T1000 (cell line): ENCODE measurements at regions not wholly inside any gene's neighbourhood (a gene's known extent, or its start where the extent isn't known, plus 50 kb on each side); places are given as distances from the start of the nearest gene placed in this dataset.
"Not testable (repeated sequence)": the region's sequence is repeated elsewhere in the genome, so short reads cannot be mapped to it uniquely, and the experiment has no call there.

Experiments used
- DNase-seq: peaks from one replicate; lab custom pipeline; 2025; ENCODE audit warnings: mixed read lengths; lab: John Stamatoyannopoulos, UW

DNA sequence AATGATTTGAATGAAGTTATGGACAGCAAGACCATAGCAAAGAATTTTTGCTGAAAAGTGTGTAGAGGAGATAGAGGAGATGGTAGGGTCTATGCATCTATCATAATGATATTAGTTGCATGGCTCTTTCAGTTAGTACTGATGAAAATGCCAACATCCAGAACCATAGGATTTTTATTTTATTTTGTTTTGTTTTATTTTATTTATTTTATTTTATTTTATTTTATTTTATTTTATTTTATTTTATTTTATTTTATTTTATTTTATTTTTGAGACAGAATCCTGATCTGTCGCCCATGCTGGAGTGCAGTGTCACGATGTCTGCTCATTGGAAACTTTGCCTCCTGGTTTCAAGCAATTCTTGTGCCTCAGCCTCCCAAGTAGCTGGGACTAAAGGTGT lies 1021.1 kb upstream of the ZEB2 start:
- no peak for DNase-seq

DNA sequence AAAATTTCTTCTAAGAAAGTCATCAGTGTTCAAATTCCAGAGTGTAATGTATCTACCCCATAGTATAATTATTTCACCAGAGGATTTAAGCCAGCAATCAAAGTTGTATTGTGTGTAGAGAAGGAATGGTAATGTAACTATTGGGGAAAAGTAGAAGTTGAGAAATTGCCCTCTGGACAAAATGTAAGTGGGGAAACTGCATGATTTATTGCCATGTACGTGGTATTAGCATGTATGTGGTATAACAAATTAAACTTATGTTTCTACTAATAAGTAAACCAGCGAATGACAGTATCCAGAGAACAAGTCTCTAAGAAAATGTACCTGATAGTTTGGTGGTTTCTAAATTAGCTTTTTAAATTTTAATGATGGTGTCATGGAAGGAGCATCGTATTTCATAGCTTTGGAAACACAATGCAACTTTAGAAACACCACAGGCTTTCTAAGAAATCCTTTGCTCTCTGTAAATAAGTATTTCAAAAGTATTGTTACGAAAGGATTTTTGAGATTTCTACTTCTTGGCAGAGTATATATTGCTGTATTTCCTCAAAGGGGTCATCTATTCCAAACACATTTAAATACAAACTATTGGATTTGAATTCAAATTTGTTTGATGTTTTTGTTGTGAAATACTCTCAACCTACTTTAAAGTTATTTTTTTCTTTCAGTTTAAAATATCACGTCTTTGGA lies 1018.9 kb upstream of the ZEB2 start:
- no peak for DNase-seq

DNA sequence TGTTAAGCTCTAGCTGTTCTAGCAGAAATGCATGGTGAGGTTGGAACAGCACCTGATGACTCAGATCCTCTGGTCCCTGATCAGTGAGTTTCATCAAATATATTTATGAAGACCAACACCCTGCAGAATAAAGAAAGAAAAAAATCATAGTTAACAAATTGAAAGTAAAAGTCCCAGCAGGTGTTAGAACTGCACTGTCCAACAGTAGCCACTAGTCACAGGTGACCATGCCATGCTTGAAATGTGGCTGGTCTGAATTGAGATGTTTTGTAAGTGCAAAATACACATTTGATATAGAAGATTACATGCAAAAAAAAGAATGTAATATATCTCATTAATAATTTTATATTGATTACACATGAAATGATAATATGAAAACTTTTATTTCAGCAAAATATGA lies 1010.7 kb upstream of the ZEB2 start:
- DNase-seq, result no peak

DNA sequence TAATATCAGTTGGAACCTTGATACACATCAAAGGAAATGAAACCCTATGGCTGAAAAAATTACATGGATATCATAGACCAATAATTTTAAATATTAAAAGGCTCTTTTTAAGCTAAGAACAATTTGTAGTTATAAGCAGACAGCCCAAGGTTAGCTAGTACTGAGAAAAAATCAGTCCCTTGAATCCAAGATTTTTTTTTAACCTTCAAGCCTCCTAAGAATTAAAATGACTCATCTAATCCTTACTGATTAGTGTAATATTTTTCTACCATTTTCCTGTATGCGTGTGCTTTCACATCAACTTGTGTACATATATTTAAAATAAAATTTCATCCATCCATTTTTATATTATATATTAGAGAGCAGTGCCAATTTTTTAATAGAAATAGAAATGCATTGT lies 1004.9 kb upstream of the ZEB2 start:
- DNase-seq, result no peak

DNA sequence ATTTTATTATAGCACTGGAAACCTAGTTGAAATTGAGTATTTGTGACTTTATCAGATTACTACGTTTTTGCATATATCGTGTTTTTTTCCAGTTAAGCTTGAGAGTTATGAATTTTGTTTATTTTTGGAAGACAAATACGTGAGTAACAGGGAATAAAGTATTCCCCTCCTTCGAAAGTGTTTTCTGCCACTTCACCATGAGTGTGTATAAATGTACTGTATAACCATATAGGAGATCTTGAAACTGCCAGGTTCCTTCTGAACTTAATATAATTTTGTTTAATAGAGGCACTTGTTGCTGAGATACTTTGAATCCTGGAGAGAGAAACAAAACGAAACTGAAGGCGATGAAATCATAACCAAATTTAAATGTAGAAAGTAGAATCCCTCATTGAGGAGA lies 1004.4 kb upstream of the ZEB2 start:
- DNase-seq, result no peak

DNA sequence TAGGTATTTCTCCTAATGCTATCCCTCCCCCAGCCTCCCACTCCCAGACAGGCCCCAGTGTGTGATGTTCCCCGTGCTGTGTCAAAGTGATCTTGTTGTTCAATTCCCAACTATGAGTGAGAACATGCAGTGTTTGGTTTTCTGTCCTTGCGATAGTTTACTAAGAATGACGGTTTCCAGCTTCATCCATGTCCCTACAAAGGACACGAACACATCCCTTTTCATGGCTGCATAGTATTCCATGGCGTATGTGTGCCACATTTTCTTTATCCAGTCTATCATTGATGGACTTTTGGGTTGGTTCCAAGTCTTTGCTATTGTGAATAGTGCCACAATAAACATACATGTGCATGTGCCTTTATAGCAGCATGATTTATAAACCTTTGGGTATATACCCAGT lies 999.3 kb upstream of the ZEB2 start:
- not testable (repeated sequence) for DNase-seq

DNA sequence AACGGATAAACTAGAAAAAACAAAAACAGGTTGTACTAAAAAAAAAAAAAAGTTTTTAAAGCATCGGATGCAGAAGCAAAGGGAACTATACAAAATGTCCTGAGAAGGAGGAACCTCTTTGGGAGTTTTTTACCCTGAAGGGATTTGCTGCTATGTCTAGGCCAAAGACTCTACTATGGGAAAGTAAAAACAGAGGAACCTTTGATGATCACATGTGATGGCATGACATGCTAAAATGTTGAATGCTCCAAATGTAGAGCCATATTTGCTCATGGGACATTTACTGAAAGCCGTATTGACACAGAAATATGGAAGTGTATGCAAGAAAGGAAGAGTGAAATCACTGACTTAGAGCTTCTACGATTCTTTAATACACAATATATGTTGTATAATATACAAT lies 992.0 kb upstream of the ZEB2 start:
- no peak for DNase-seq

DNA sequence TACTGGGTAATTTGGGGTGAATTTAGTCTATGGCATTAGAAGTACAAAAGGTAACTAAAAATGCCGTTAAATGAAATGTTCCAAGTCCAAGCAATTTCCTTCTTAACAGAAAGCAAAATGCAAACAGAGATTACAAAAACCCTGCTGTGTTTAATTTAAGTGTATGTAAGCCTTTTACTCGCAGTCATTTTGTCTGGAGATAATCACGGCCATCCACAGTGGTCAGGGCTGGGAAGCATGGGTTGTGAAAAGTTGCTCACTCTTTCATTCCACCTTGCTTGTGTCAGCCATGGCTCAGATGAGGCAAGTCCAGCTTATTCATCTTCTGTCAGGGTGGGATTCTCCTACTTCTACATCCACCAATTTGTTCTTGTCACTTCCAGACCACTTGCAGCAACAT lies 983.6 kb upstream of the ZEB2 start:
- no peak for DNase-seq

DNA sequence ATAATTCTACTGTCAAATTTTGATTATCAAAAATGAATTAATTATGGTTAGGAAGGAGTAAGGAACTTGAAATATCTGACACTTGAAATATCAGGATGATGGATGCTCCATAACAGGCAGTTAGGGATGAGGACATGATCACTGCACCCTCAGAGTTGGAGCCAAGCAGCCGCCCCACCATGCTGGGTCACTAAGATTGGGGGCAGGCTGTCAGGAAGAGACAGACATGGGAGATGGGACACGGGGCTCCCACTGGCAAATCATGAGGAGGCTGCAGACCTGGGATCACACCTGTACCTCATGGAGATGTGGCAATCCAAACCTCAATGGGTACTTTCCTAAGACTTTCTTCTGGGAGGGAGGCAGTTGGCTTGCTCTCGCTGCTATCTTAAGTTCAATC lies 982.0 kb upstream of the ZEB2 start:
- DNase-seq, result no peak

DNA sequence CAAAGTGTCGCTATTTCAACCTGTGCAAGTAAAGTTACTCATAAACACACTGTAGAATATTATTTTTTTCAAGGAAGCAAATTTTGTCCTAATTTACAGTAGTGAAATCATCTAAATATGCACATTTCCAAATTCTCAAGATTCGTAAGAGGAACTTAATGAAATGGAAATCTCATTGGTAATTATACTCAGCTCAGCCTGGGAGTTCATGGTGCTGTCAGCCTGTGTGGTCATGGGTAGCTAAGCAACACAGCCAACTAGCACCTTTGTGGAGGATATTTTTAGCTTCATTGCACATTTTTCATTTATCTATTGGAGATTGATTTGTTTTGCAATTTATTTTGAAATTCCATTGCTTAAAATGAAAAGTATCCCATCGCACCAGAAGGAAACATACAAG lies 975.7 kb upstream of the ZEB2 start:
- no peak for DNase-seq

DNA sequence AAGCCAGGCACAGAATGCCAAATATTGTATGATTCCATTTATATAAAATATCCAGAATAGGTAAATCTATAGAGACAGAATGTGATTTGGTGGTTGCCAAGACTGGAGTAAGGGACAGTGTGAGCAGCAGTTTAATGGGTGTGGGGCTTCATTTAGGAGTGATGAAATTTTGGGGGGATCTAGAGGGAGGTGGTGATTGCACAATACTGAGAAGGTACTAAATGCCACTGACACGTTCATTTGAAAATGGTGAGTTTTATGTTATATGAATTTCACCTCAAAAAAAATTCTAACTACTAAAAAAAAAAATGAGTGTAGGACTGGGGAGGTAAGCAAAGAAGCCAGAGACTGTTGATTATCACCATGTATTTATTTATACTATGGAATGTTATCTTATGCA lies 974.5 kb upstream of the ZEB2 start:
- no peak for DNase-seq

DNA sequence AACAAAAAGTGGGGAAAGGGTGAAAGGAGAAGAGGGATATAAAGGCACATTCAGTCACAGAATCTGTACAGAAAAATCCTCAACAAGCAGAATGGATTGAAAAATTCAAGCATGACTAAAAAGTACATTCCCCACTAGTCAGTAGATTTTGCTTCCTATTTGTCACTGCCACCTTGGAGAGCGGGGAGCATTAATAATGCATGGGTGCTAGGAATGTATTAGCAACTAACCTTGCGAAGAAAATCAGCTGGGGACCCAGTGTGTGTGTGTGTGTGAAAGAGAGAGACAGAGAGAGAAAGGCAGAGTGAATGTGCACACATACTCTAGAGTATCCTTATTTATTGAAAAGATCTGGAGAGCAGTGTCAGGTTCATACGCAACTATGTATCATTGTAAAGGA lies 968.7 kb upstream of the ZEB2 start:
- no peak for DNase-seq

DNA sequence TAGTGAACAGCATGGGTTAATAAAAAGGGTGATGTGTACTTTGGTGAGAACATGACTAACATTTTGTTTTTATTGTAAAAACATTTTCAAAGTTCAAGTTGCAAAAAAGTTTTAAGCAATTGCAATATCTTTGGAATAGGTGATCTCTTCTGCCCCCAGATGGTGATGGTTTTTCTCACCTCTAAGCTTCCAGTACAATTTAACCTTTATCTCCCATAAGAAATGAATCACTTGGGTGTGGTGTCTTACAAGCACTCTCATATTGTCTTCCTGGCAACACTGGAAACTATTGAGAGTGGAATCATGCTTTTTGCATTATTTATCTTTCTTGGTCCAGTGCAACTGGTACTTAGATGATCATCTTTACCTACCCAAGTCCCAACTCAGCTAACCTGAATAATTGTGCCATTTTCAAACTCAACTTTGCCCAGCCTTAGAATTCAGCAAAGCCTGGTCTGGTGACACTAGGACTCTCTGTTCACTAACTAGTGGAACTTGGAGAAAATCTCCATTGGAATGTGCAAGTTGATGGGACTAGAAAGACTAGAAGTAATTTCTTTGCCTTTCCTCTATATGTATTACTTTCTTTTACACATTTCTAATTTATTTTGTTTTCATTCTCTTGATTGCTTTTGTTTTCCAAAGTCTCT lies 964.7 kb upstream of the ZEB2 start:
- no peak for DNase-seq

DNA sequence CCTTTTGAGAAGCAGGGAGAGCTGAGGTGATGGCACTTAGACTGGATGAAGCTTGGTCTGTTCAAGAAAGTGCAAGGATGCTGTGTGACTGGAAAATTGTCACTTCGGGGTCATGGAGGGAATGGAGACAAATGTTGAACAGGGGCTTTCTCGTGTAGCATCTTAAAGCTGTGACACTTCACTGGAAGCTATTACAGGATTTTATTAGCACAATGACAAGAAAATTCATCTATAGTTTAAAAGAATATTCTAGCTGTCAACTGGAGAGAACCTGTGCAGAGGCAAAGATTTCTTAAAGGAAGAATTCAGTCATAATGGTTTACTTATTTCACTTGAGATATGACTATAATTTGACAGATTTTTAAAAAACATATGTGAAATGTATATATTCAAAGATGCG lies 963.9 kb upstream of the ZEB2 start:
- no peak for DNase-seq

DNA sequence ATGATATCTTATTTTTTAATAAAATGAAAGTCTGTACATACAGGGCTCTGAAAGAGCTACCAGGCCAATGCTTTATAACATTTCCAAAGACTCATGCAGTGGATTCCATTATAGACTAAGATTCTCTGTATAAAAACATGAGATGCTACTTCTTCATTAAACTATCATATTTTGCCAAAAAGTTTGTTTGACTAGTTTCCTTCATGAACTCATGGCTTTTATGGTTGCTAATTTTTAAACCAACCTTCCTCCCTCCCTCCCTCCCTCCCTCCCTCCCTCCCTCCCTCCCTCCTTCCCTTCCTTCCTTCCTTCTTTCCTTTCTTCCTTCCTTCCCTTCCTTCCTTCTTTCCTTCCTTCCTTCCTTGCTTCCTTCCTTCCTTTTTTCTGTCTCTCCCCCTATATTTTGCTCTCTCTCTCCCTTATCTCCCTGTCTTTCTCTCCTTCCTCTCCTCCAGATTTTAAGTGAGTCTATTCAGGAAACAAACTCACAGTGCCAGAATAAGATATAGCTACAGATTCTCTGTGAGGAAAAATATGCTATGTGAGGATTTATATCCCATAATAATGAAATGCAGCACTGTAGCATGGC lies 961.5 kb upstream of the ZEB2 start:
- no peak for DNase-seq

DNA sequence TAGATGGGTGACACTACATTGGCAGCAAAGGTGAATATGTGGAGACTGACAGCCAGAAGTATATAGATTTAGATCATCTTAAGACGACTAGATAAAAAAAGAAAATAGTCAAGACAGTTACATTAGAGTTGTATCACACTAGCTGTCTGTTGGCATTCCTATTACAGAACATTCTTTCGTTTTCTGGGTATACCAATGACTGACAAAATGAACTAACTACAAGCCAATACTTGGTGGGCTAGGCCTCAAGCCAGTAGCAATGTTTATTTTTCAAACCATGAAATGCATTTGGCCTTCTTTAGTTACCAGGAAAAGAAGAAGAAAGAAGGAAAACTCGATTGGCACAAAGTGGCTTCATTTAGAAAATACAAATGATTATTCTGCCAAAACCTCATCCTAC lies 944.9 kb upstream of the ZEB2 start:
- DNase-seq, result no peak

DNA sequence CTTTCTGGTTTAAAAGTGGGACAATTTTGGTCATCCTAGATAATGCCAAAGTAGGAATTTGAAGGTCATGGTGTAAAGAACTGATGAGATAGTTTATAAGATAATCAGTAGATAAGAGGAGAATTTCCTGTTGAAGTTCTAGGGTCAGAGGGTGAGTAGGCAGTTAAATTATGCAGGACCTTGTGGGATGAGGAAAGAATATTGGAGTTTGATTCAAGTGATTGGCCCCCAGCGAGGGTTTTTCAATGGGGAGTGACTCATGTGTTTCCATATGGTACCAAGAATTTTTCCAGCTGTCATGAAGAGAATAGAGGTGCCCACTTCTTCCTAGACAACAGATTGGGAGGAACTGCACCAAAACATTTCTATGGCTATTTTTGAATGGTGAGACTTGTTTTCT lies 940.2 kb upstream of the ZEB2 start:
- peak; percentile 18 for DNase-seq

DNA sequence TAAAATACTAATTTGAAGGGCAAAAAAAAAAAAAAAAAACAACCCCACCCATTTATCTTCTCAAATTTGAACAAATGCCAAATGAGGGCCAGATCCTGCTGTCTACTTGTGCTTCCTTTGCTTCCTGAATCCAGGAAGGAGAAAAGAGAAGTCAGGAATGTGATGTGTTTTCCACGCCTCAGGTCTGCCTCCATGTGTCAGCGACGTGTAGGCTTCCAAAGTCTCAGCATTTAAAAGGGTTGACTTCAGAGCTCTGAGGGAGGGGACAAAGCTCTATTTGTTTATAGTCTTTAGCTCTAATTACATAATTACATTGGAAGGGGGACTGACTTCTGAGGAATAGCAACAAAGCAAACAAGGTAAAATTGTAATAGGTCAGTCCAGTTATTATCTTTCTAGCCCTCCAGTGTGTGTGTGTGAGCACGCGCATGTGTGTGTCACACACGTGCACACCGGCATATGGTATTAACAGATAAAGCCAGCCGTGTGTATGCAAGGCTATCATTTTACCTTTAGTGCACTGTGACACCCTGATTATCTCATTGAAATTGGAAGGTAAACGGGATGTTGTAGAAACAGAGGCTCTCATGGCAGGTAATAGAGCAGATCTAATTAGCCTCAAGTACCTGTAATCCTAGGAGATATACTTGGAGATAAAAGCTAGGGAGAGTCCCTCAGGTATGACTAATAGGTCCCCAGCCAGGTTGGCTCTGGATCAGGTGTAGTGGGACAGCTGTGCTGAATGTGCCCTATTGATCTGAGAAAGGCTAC lies 911.4 kb upstream of the ZEB2 start:
- no peak for DNase-seq

DNA sequence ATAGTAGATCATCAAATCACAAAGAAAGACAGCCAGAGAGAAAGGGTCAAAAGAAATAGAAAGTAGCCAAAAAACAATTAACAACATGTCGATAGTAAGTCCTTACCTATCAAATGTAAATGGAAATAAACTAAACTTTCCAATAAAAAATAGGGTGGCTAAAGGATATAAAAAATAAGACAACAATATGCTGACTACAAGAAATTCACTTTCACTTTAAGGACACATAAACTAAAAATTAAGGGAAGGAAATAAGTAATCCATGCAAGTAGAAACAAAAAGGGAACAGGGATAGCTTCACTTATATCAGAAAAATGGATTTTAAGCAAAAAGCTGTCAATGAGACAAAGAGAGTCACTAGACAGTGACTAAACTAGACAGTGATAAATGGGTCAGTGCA lies 903.9 kb upstream of the ZEB2 start:
- no peak for DNase-seq

DNA sequence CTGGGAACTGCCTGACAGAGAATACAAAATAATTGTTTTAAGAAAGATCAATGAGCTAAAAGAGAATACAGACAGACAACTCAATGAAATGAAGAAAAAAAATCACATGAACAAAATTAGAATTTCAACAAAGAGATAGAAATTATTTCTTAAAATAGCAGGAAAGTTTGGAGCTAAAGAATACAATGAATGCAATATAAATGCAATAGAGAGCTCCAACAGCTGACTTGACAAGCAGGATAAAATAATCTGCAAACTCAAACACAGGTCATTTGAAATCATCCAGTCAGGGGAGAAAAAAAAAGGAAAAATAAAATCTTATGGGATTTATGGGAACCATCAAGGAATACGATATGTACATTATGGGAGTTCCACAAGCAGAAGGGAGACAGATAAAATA lies 902.7 kb upstream of the ZEB2 start:
- DNase-seq, result no peak

DNA sequence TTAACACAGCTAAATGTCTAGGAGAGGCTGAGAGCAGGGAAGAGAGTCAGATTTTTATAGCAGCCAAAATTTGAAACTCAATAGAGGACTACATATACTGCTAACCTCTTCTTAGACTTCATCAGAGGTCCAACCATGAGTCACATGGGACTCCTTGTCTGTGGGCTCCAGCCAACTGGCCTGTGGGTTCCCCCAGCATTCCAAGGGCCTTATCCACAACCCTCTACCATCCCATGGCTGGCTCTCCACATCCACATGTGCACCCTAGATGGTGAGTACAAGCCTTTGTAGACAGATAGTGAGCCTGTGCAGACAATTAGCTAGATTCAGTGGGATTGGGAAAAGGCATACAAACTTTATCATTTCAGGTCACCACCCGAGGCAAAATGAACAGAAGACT lies 901.9 kb upstream of the ZEB2 start:
- DNase-seq, result no peak

DNA sequence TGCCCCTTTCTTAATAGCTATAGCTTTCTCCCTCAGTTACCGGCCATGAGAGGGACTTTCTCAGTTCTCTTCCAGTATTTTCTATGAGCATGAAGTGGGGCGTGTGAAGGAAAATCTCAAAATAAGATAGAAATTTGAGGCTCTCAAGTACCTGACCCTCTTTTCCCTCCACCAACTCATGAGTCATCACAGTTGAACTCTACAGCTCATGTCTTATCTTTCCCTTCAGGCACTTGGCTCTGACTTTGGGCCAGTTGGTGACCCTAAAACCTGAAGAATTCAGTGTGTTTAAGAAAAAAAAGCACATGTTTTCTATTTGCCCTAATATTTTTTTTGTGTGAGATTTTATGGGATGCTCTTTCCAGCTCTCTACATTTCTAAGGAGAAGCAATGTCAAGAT lies 896.7 kb upstream of the ZEB2 start:
- no peak for DNase-seq

DNA sequence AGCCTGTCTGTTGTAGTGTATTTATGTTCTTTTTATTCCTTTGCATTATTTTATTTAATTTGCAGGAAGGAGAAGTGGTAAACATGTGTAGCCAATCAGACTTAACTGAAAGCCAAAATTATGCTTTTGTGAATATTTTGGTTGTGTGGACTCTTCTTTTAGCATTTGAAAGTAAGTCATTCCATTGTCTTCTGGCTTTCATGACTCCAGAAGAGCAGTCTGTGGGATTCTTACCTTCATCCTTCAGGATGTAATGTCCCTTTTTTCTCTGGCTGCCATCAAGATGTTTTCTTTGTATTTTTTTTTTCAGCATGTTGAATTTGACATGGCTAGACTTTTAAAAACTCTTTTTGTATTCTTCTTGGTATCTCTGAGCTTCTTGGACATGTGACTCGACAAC lies 895.2 kb upstream of the ZEB2 start:
- DNase-seq, result no peak
